HFFc6 (cell line): ENCODE measurements at regions not wholly inside any gene's neighbourhood (a gene's known extent, or its start where the extent isn't known, plus 50 kb on each side); places are given as distances from the start of the nearest gene placed in this dataset.
"Not testable (repeated sequence)": the region's sequence is repeated elsewhere in the genome, so short reads cannot be mapped to it uniquely, and the experiment has no call there.

Source experiments
- DNase-seq: peaks from one replicate; pipeline ENCODE4 v3.0.0-alpha.2; 2018
- H3K27ac Mint-ChIP-seq: 2 replicates; pipeline ENCODE4 v1.8.0; 2020; ENCODE audit warnings: mild to moderate bottlenecking, mixed read lengths
- H3K27me3 Mint-ChIP-seq: 2 replicates; pipeline ENCODE4 v1.8.0; 2021; ENCODE audit warnings: mild to moderate bottlenecking, moderate library complexity, mixed read lengths; ENCODE audit not compliant: insufficient read depth
- H3K36me3 Mint-ChIP-seq: 2 replicates; pipeline ENCODE4 v1.8.0; 2021; ENCODE audit warnings: low read depth, mixed read lengths
- H3K4me1 Mint-ChIP-seq: 2 replicates; pipeline ENCODE4 v1.8.0; 2020; ENCODE audit warnings: low read depth, mixed read lengths
- H3K4me3 Mint-ChIP-seq: 2 replicates; pipeline ENCODE4 v1.8.0; 2020; ENCODE audit warnings: mild to moderate bottlenecking, moderate library complexity, mixed read lengths
- H3K9me3 Mint-ChIP-seq: 2 replicates; pipeline ENCODE4 v1.8.0; 2020; ENCODE audit warnings: mild to moderate bottlenecking, mixed read lengths
- TF ChIP-seq, protein P1 (sequence below): fragments of 200-600 bp; sonication (generic); IDR thresholded peaks from 2 replicates; pipeline ENCODE4 v1.5.0; 2021; ENCODE audit warnings: antibody characterized with exemption, mild to moderate bottlenecking

DNA sequence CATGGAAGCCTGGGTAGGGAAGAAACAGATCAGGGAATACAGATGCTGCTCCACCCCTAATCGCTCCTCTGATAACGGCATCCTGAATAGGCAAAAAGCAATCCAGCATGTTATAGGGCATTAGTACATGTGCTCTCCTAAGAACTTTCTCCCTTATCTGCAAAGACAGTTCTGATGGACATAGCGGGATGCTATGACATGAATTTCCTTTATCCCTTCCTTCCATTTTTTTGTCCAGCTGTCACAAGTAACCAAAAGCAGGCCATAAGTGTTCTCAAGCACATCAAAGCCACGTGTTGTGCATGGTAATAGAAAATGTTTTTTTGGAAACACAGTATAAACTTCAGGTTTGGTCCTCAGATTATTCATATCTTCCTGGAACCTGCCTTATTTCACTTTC, 141.4 kb upstream of the MON1B start:
- no peak overlapping the region for H3K27ac Mint-ChIP-seq
- peaks cover 34% of the 10 kb centered on the region for H3K9me3 Mint-ChIP-seq
- no peaks in the 10 kb centered on the region for H3K4me1 Mint-ChIP-seq
- H3K27me3 Mint-ChIP-seq: no peaks in the 10 kb centered on the region; the same call in 1 of the 2 replicates
- no peaks in the 10 kb centered on the region for H3K36me3 Mint-ChIP-seq
- no peak overlapping the region for H3K4me3 Mint-ChIP-seq
- TF ChIP-seq, protein P1, sequence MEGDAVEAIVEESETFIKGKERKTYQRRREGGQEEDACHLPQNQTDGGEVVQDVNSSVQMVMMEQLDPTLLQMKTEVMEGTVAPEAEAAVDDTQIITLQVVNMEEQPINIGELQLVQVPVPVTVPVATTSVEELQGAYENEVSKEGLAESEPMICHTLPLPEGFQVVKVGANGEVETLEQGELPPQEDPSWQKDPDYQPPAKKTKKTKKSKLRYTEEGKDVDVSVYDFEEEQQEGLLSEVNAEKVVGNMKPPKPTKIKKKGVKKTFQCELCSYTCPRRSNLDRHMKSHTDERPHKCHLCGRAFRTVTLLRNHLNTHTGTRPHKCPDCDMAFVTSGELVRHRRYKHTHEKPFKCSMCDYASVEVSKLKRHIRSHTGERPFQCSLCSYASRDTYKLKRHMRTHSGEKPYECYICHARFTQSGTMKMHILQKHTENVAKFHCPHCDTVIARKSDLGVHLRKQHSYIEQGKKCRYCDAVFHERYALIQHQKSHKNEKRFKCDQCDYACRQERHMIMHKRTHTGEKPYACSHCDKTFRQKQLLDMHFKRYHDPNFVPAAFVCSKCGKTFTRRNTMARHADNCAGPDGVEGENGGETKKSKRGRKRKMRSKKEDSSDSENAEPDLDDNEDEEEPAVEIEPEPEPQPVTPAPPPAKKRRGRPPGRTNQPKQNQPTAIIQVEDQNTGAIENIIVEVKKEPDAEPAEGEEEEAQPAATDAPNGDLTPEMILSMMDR: no peak
- no peak for DNase-seq

DNA sequence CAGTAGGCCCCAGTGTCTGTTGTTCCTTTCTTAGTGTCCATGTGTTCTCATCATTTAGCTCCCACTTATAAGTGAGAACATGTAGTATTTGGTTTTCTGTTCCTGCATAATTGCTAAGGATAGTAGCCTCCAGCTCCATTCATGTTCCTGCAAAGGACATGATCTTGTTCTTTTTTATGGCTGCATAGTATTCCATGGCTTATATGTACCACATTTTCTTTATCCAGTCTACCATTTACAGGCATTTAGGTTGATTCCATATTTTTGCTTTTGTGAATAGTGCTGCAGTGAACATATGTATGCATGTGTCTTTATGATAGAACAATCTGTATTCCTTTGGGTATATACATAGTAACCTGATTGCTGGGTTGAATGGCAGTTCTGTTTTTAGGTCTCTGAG, 134.4 kb upstream of the MON1B start:
- H3K4me3 Mint-ChIP-seq, DNase-seq: not testable (repeated sequence)

DNA sequence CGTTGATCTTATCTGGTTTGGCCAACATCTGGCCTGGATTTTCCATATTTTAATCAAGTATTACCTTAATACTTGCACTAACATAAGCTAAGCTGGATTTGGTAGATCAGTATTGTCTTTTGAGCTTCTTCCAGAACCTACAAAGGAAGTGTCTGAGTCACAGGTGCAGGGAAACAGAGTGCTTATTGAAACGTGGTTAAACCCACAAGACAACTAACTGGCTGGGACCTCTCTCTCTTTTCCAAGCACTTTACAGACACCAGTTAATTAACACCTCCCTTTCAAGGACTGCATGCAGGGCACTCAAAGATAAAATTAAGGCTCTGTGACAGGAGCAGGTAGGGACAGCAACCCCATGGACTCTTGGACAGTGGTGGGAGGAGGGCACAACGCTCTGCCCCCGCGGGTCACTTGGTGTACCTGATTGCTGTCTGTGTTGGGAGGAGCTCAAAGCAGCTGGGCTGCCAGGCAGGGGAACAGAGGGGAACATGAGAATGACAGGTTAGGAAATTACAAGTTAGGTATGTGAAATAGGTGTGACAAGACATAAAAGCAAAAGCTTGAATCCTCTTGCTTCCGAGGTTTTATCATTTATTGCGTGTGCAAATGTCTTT, 133.7 kb upstream of the MON1B start:
- no peaks in the 10 kb centered on the region for H3K27me3 Mint-ChIP-seq
- no peaks in the 10 kb centered on the region; the same call in 1 of the 2 replicates for H3K36me3 Mint-ChIP-seq
- no peak overlapping the region for H3K27ac Mint-ChIP-seq
- TF ChIP-seq, protein P1: no peak
- DNase-seq: no peak
- peaks cover 13% of the 10 kb centered on the region for H3K9me3 Mint-ChIP-seq
- no peaks in the 10 kb centered on the region for H3K4me1 Mint-ChIP-seq
- H3K4me3 Mint-ChIP-seq: no peak overlapping the region

More for the DNA sequence above, 134.4 kb upstream of the MON1B start:
- peaks cover 13% of the 10 kb centered on the region for H3K9me3 Mint-ChIP-seq
- not testable (repeated sequence) for H3K27me3 Mint-ChIP-seq, H3K27ac Mint-ChIP-seq, H3K4me1 Mint-ChIP-seq, H3K36me3 Mint-ChIP-seq

DNA sequence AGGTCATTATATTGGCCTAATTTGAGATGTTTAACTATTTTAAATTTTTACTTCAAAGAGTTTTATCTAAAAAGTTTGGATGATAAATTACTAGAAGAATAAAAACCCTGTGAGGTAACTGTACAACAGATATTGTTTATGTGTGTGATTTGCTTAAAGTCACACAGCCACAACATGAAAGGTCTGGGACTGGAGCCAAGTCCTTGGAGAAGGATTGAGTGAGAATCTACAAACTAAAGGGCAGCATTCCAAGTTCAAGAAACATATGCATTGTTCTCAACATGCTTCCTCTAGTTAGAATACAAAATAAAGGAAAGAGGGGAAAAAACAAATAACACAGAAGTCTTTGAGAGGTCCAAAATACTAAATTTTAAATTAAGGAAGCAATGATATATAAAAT, 131.5 kb upstream of the MON1B start:
- TF ChIP-seq, protein P1: no peak
- Mint-ChIP-seq H3K9me3 (peaks cover 19% of the 10 kb centered on the region), H3K27me3 (no peaks in the 10 kb centered on the region), H3K4me3 (no peak overlapping the region), H3K4me1 (no peaks in the 10 kb centered on the region), H3K27ac (no peak overlapping the region), H3K36me3 (no peaks in the 10 kb centered on the region; the same call in 1 of the 2 replicates)
- DNase-seq: no peak

DNA sequence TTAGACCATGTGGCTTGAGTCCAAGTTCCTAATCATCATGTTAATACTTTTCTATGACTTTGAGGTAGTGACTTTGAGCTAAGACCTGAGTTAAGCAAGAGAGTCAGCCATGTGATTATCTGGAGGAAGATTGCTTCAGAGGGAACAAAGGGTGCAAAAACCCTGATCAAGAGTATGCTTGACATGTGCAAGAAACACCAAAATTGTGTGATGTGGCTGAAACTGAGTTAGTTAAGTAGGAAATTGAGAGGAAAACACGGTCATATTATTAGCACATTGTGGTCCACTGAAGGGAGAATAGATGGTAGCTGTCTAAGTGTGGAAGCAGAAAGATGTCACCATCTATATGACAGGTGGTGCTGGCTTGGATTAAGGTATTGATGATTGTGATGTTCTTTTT, 130.4 kb upstream of the MON1B start:
- H3K27ac Mint-ChIP-seq: no peak overlapping the region
- TF ChIP-seq, protein P1: no peak
- no peaks in the 10 kb centered on the region for H3K27me3 Mint-ChIP-seq
- no peaks in the 10 kb centered on the region; the same call in 1 of the 2 replicates for H3K36me3 Mint-ChIP-seq
- no peak overlapping the region for H3K4me3 Mint-ChIP-seq
- DNase-seq: no peak
- H3K9me3 Mint-ChIP-seq: peaks cover 19% of the 10 kb centered on the region
- H3K4me1 Mint-ChIP-seq: no peaks in the 10 kb centered on the region

DNA sequence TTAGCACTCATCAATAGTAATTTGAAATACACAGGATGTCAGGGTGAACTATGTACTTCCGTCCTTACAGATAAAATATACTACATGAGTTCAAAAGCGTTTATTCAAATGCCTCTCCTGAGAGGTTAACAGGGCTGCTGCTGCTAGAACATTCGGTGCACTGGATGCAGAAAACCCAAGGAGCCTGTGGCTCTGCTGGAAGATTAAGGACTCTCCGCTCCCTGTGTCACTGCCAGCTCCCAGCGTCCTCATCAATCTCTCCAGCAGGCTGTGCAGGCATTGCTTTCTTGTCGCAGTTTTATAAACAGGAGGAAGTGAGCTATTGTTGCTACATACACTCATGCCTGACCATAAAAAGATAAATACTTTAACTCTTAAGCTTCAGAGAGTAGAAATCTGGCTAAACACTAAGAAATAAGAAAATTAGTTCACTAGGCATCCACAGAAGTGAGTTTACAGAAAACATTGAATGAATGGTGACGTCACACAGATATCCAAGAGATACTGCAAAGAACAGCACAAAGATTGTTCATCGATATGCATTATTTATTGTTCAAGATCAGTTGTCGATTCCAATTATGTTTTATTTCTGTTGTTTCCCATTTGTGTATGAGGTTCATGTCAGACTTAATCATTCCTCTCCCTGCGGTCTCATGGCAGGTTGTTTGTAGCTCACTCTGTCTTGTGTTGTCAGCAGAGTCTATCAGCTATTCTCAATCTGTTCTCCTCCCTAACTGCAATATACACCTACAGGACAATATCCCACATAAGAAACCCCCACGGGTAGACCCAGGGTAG, 127.9 kb upstream of the MON1B start:
- no peak overlapping the region for H3K27ac Mint-ChIP-seq
- peaks cover 20% of the 10 kb centered on the region for H3K9me3 Mint-ChIP-seq
- no peak overlapping the region for H3K4me3 Mint-ChIP-seq
- peaks cover 2% of the 10 kb centered on the region; the same call in 1 of the 2 replicates for H3K27me3 Mint-ChIP-seq
- no peaks in the 10 kb centered on the region; the same call in 1 of the 2 replicates for H3K36me3 Mint-ChIP-seq
- no peak for DNase-seq
- TF ChIP-seq, protein P1: no peak
- no peaks in the 10 kb centered on the region for H3K4me1 Mint-ChIP-seq
